AML-193 (cell line): ENCODE measurements at regions not wholly inside any gene's neighbourhood (a gene's known extent, or its start where the extent isn't known, plus 50 kb on each side); places are given as distances from the start of the nearest gene placed in this dataset.
"Not testable (repeated sequence)": the region's sequence is repeated elsewhere in the genome, so short reads cannot be mapped to it uniquely, and the experiment has no call there.

Experiments
- DNase-seq, 2 experiments: peaks; one replicate each; lab custom pipeline; 2025; lab: John Stamatoyannopoulos, UW

DNA sequence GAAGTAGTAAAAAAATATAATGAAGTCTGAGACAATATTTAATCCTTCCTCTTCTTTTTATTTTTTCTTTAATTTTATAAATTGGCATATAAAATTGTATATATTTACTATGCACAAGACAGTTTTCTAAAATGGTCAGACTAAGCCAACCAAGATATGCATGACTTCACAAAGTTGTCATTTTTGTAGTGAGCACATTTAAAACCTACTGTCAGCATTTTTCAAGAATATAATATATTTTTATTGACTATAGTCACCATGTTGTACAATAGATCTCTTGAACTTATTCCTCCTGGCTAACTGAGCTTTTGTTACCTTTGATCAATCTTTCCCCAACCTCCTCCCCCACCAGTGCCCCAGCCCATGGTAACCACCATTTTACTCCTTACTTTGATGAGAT is 129.2 kb downstream of the ATP6V1G3 start:
- DNase-seq: no peak

GRCh38 chr1:198408716-198409115 is 131.8 kb downstream of the ATP6V1G3 start:
- no peak for DNase-seq

DNA sequence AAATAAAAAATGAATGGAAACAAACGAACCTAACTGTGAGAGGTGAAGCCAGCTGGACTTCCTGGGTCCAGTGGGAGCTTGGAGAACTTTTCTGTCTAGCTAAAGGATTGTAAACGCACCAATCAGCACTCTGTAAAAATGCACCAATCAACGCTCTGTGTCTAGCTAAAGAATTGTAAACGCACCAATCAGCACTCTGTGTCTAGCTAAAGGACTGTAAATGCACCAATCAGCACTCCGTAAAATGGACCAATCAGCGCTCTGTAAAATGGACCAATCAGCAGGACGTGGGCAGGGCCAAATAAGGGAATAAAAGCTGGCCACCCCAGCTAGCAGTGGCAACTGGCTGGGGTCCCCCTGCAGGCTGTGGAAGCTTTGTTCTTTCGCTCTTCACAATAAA is 135.8 kb downstream of the ATP6V1G3 start:
- not testable (repeated sequence) for DNase-seq

DNA sequence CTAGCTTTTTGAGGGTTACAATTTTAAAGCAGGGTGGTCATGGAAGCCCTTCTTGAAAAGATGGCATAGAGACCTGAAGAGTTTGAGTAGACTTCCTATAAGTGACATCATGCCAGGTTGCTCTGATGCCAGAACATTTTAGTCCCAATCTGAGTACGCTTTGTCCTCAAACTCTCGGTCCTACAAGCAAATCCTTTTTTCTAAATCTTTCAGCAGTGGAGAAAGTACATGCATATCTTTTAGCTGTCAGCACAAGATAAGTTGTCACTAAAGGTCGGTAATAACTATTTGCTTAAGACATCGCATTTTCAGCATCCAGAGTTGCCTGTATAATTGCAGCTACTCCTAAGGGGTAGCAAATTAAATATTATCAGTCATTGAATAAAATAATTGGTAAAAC is 140.4 kb downstream of the ATP6V1G3 start:
- no peak for DNase-seq

DNA sequence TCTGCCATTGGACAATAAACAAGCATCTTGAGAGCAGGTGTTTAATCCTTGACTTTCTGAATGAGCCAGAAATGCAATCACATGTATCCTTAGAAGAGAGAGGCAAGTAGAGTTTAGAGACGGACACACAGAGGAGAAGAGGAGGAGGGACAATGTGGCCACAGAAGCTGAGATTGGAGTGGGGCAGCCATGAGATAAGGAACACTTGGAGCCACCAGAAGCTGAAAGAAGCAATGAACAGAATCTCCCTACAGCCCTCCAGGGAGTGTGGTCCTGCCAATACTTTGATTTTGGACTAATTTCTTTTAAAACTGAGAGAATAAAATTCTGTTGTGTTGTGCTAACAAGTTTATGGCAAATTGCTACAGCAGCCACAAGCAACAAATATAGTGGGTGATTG is 141.0 kb downstream of the ATP6V1G3 start:
- no peak for DNase-seq

GRCh38 chr1:198397208-198397808 is 143.2 kb downstream of the ATP6V1G3 start:
- no peak for DNase-seq

- no peak for DNase-seq
Measured at GRCh38 chr1:198391393-198392020, 149.0 kb downstream of the ATP6V1G3 start.

DNA sequence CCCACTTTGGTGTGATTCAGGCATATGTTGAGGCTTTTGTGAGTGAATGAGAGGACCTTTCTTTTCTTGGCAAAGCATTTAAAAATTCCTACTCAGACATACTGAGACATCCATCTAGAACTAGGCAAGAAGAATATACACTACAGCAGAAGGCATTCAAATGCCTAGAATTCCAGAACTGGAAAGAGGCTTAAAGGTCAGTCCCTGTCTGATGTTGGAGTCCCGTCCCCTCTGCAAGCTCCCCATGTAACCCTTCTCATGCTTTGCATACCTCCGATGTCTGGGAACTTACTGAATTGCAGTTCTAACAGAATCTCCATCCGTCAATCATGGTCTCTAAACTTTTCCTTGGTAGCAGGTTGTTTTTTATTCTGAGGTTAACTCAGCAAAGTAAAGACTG is 152.9 kb downstream of the ATP6V1G3 start:
- DNase-seq: no peak

DNA sequence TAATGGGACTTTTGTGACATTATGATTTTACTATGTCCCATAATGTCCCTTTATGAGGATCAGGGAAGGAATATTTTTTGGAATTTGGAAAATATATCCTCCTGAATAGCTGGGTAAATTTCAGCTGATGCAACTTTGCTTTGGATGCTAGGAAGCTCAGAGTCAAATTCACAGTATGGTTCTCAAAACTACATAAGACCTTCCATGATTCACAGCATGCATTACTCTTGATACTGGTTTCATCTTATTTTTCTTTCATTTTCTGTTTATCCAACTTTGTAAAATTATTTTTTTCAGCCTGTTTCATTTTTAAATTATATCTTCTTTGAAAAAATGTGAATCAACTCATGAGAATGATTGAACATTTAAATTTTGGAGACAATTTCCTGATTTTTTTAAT is 160.2 kb downstream of the ATP6V1G3 start:
- DNase-seq: no peak

DNA sequence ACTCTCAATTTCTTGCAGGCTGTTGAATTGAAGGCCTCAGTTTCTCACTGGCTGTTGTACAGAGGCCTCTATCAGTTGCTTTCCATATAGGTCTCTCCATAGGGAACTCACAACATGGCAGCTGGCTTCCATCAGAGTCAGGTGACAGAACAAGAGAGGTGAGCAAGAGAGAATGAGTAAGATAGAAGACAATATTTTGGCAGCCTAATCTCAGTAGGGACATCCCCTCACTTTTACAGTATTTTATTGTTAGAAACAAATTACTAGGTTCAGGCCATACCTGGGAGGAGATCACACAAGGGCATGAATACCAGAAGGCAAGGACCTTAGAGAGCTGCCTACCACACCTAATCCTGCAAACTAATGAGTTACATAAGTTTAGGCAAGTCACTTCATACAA is 162.8 kb downstream of the ATP6V1G3 start:
- no peak for DNase-seq

DNA sequence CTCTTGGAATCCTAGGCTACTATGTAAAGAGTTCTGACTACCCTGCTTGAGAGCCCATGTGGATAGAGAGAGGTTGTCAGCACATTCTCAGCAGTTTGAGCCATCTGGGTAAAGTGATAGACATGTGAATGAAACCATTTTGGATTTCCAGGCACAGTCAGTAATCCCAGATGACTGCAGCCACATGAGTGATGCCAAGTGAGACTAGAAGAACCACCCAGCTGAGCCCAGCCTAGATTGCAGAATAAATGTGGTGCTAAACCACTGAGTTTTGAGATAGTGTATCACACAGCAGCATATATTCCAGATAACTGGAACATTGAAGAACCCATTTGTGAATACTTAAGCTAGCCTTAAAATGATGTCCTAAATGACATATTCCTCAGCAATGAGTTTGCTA is 166.2 kb downstream of the ATP6V1G3 start:
- no peak for DNase-seq

GRCh38 chr1:198373376-198373775 is 167.1 kb downstream of the ATP6V1G3 start:
- DNase-seq: no peak
